Endothelial cell of umbilical vein (primary cell): ENCODE measurements at regions not wholly inside any gene's neighbourhood (a gene's known extent, or its start where the extent isn't known, plus 50 kb on each side); places are given as distances from the start of the nearest gene placed in this dataset.

ENCODE experiments used
- BruUV-seq: library from RNA; stranded (reverse); fragments of 400-500 nt; replicated peaks from 2 replicates; lab custom pipeline; 2021; lab: Mats Ljungman, UMichigan
- CTCF ChIA-PET: fragments of 300-600, 350-600 bp; sonication (Branson Sonifier 250); formaldehyde crosslinking; loops from one replicate; lab custom pipeline; 2021; ENCODE audit warnings: antibody characterized with exemption, inconsistent platforms; lab: Charles Lee
- POLR2A ChIA-PET: fragments of 300-600, 350-600 bp; sonication (Branson Sonifier 250); formaldehyde crosslinking; loops from one replicate; lab custom pipeline; 2021; ENCODE audit warnings: antibody characterized with exemption, inconsistent platforms; lab: Charles Lee
- DNase-seq: peaks from one replicate; pipeline ENCODE4 v3.0.0-alpha.2; 2011; ENCODE audit warnings: low read depth, low spot score
- FAIRE-seq: peaks from 2 replicates; lab custom pipeline; 2011; peaks lifted over from hg19 to GRCh38; lab: Jason Lieb, UNC
- H2AFZ ChIP-seq: 2 replicates; pipeline ENCODE4 v1.6.0; 2012; ENCODE audit warnings: low read depth, low read length, control low read depth, inconsistent platforms
- H3K27ac ChIP-seq: 2 replicates; pipeline ENCODE4 v1.5.1; 2011; ENCODE audit warnings: low read depth, mild to moderate bottlenecking, control low read depth, low read length, moderate library complexity; ENCODE audit not compliant: insufficient read depth
- H3K27me3 ChIP-seq, 2 experiments: 2 replicates each; pipeline versions ENCODE4 v1.6.0 to v1.6.1; 2011; ENCODE audit warnings: low read length in 2 of 2, mixed read lengths in 1 of 2; ENCODE audit not compliant: control insufficient read depth in 2 of 2, insufficient read depth in 2 of 2
- H3K36me3 ChIP-seq, 2 experiments: 2 replicates in 1 of 2; 3 replicates in 1 of 2; pipeline ENCODE4 v1.5.1; 2011; ENCODE audit warnings: low read length in 2 of 2, mild to moderate bottlenecking in 1 of 2, moderate library complexity in 1 of 2; ENCODE audit not compliant: control insufficient read depth in 2 of 2, insufficient read depth in 2 of 2; ENCODE audit errors: extremely low read depth in 1 of 2
- H3K4me1 ChIP-seq: 3 replicates; pipeline ENCODE4 v1.5.1; 2011; ENCODE audit warnings: mild to moderate bottlenecking, low read length; ENCODE audit not compliant: control insufficient read depth, insufficient read depth; ENCODE audit errors: extremely low read depth
- H3K4me2 ChIP-seq: 2 replicates; pipeline ENCODE4 v1.6.1; 2011; ENCODE audit warnings: low read length, control low read depth, mixed read lengths; ENCODE audit not compliant: insufficient read depth
- H3K4me3 ChIP-seq, 3 experiments: fragments of 200-600 bp in 1 of 3; sonication (generic), shearing (Covaris generic) in 1 of 3; replicated peaks in 1 of 3; 2 replicates each; pipeline ENCODE4 v1.5.1; 2011 to 2016; ENCODE audit warnings: control low read depth in 3 of 3, low read length in 3 of 3, mild to moderate bottlenecking in 2 of 3, inconsistent platforms in 1 of 3, low read depth in 1 of 3, moderate library complexity in 1 of 3; ENCODE audit not compliant: insufficient read depth in 1 of 3
- H3K79me2 ChIP-seq: 2 replicates; pipeline ENCODE4 v1.6.0; 2012; ENCODE audit warnings: low read length, inconsistent platforms; ENCODE audit not compliant: control insufficient read depth, insufficient read depth
- H3K9ac ChIP-seq: replicated peaks from 2 replicates; pipeline ENCODE3; 2011; ENCODE audit warnings: low read length, control low read depth; ENCODE audit not compliant: insufficient read depth; ENCODE audit errors: extremely low read depth
- H3K9me1 ChIP-seq: replicated peaks from 3 replicates; pipeline ENCODE4 v1.6.0; 2011; ENCODE audit warnings: mild to moderate bottlenecking, low read length; ENCODE audit not compliant: control insufficient read depth, insufficient read depth; ENCODE audit errors: extremely low read depth
- H3K9me3 ChIP-seq: replicated peaks from 2 replicates; pipeline ENCODE4 v1.5.1; 2012; ENCODE audit warnings: low read length, inconsistent platforms; ENCODE audit not compliant: control insufficient read depth, insufficient read depth
- H4K20me1 ChIP-seq: replicated peaks from 2 replicates; pipeline ENCODE3; 2011; ENCODE audit warnings: mild to moderate bottlenecking, low read length; ENCODE audit not compliant: control insufficient read depth, insufficient read depth; ENCODE audit errors: extremely low read depth
- CTCF ChIP-seq, 2 donors: IDR thresholded peaks; 1 replicate in 1 of 2; 2 replicates in 1 of 2; pipeline ENCODE4 v1.5.1; 2011; ENCODE audit warnings: low read length in 2 of 2, mild to moderate bottlenecking in 2 of 2, moderate library complexity in 2 of 2, control low read depth in 1 of 2, inconsistent platforms in 1 of 2, low read depth in 1 of 2; ENCODE audit not compliant: insufficient read depth in 1 of 2; ENCODE audit errors: extremely low read depth in 1 of 2
- EZH2 ChIP-seq: IDR thresholded peaks from 2 replicates; pipeline ENCODE4 v1.6.1; 2012; ENCODE audit warnings: borderline replicate concordance, low read depth, mild to moderate bottlenecking, moderate library complexity, low read length, inconsistent platforms; ENCODE audit not compliant: severe bottlenecking
- FOS ChIP-seq: IDR thresholded peaks from 2 replicates; pipeline ENCODE4 v1.6.1; 2011; ENCODE audit warnings: mild to moderate bottlenecking, low read length, moderate library complexity, borderline replicate concordance; ENCODE audit not compliant: insufficient read depth
- GATA2 ChIP-seq: IDR thresholded peaks from 2 replicates; pipeline ENCODE4 v1.7.0; 2011; ENCODE audit warnings: low read depth, mild to moderate bottlenecking, moderate library complexity, mixed read lengths, low read length; ENCODE audit not compliant: insufficient read length, insufficient read depth
- JUN ChIP-seq: IDR thresholded peaks from 2 replicates; pipeline ENCODE4 v1.6.1; 2011; ENCODE audit warnings: borderline replicate concordance, low read depth; ENCODE audit not compliant: insufficient read length, insufficient read depth
- MAX ChIP-seq: IDR thresholded peaks from 2 replicates; pipeline ENCODE4 v1.6.1; 2011; ENCODE audit not compliant: insufficient read depth, insufficient read length
- MYC ChIP-seq: IDR thresholded peaks from one replicate; pipeline ENCODE4 v1.6.1; 2011; ENCODE audit warnings: mild to moderate bottlenecking, low read depth, low read length
- POLR2A ChIP-seq: IDR thresholded peaks from 2 replicates; pipeline ENCODE4 v1.6.1; 2012; ENCODE audit warnings: low read depth, mild to moderate bottlenecking, control low read depth, low read length
- POLR2AphosphoS5 ChIP-seq: IDR thresholded peaks from 2 replicates; pipeline ENCODE4 v1.6.1; 2012; ENCODE audit warnings: low read depth, mild to moderate bottlenecking, control low read depth, low read length, moderate library complexity; ENCODE audit not compliant: insufficient read depth
- dilution Hi-C: fragments of 300-500 bp; cut with MboI; formaldehyde crosslinking; loops from one replicate; pipeline ENCODE4 v1.15.0; 2019; ENCODE audit warnings: low sequenced_read_pairs; ENCODE audit not compliant: extremely low pct_ligation_motif_present
- intact Hi-C: fragments of 100-400 bp; cut with micrococcal nuclease; formaldehyde crosslinking; loops from one replicate; pipeline ENCODE4 v1.10.0; 2022

DNA sequence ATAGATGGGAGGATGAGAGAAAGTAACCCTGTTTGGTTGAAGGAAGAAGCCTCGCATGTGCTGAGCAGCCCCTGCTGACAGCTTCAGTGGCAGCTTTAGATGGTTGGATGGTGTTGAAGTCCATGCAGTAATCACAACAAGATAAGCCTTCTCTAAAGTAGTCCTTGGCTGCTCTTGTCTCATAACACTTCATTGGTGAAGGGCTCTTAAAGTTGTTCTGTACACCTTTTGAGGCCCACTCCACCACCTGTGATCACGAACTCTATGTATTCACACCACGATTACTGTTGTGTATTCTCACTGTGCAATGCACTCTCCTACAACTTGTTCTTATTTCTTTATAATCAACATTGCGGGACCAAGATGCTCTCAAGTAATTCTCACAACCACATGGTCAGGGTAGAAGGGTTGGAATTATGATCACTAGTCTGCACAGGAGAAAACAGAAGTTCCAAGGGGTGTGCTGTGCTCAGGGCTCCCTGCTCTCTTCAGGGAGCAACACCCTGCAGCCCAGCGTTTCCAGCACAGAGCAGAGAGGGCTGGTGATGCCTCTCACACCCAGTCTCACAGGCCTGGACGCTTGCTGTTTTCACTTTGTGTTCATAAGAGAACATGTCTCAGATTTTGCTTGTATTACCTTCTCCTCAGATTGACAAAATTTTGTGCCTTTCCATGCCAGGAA lies 294.4 kb downstream of the SMOC2 start:
- dilution Hi-C loops (no loop called here), intact Hi-C loops (no loop called here)
- FAIRE-seq = no peak
- Histone ChIP-seq H3K27me3 (no peaks in the 10 kb centered on the region), H3K9ac (no peak overlapping the region), H3K79me2 (no peaks in the 10 kb centered on the region), H3K4me2 (no peak overlapping the region), H3K36me3 (no peaks in the 10 kb centered on the region), H3K27ac (no peak overlapping the region), H3K9me3 (peaks cover 6% of the 10 kb centered on the region), H4K20me1 (no peaks in the 10 kb centered on the region), H2AFZ (no peak overlapping the region), H3K4me3 (no peak overlapping the region), H3K4me1 (no peaks in the 10 kb centered on the region), H3K9me1 (no peaks in the 10 kb centered on the region)
- CTCF ChIA-PET = no interaction called here
- no peak for DNase-seq
- TF ChIP-seq POLR2AphosphoS5 = no peak
- no peak for TF ChIP-seq MAX
- TF ChIP-seq FOS = no peak
- no peak for TF ChIP-seq POLR2A
- no peak for TF ChIP-seq EZH2
- TF ChIP-seq JUN = no peak
- TF ChIP-seq CTCF (IDR thresholded peaks at IDR 0.05; ENCODE audit: extremely low read depth in 1 of 2, insufficient read depth in 1 of 2, low read depth in 1 of 2, low read length in 2 of 2) = no peak
- no peak for TF ChIP-seq MYC
- no peak for TF ChIP-seq GATA2
- BruUV-seq = no TSS peak
- POLR2A ChIA-PET = no interaction called here
